HFF-Myc (cell line): ENCODE measurements at regions not wholly inside any gene's neighbourhood (a gene's known extent, or its start where the extent isn't known, plus 50 kb on each side); places are given as distances from the start of the nearest gene placed in this dataset.
"Not testable (repeated sequence)": the region's sequence is repeated elsewhere in the genome, so short reads cannot be mapped to it uniquely, and the experiment has no call there.

ENCODE experiments used
- DNase-seq: peaks from one replicate; pipeline ENCODE4 v3.0.0-alpha.2; 2011; ENCODE audit warnings: low read depth; ENCODE audit errors: extremely low read depth
- H3K4me3 ChIP-seq: replicated peaks from 2 replicates; pipeline ENCODE4 v1.5.1; 2011; ENCODE audit warnings: low read depth, mild to moderate bottlenecking, control low read depth, low read length
- CTCF ChIP-seq: IDR thresholded peaks from 2 replicates; pipeline ENCODE4 v1.5.1; 2012; ENCODE audit warnings: mild to moderate bottlenecking, low read depth, low read length, control low read depth; ENCODE audit errors: missing control alignments

DNA sequence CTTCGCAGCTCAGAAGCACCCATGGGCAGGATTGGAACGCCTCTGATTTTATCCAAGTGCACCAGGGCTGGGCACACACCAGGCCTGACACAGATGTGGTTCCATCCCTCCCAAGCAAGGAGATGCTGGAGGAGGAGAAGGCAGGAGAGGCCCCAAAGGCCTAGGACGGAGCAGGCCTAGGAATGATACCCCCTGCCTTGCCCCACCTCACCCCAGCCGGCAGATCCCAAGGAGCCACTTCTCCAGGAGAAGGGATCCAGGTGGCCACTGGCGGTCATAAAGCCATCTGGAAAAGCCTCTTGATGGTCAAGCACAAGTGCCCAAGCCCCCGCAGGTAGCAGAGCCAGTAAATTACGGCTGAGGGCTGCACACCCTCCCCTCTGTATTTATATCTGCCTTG, 211.8 kb downstream of the TBC1D2B start:
- no peak for DNase-seq
- H3K4me3 ChIP-seq, result no peak overlapping the region
- TF ChIP-seq CTCF, result no peak

DNA sequence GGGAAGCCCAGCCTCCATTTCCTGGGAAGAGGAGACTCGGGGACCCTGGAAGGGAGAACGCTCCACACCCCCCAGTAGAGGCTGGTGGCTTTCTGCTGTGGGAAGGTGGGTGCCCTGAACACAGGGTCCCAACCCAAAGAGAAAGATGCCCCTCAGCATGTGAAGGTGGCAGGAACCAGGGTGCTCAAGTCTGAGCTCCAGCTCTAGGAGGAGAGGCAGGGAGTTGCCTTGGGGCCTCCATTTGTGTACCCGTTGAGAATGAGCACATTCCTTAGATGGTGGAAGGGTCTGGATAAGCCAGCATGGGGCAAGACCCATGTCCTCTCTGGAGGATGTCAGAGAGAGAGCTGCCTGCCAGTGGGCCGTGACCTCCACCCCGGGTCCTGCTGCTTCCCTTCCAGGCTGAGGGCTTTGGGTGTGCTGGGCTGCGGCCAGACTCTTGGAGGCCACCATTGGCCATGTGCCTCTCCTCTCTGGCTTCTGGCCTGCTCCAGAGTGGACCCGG, 212.4 kb downstream of the TBC1D2B start:
- no peak overlapping the region for H3K4me3 ChIP-seq
- no peak for DNase-seq
- TF ChIP-seq CTCF, result no peak

GRCh38 chr15:77864211-77865105, 213.1 kb downstream of the TBC1D2B start:
- no peak for TF ChIP-seq CTCF
- no peak overlapping the region for H3K4me3 ChIP-seq
- DNase-seq, result no peak

- no peak for DNase-seq
- TF ChIP-seq CTCF, result no peak
- no peak overlapping the region for H3K4me3 ChIP-seq
Observed at GRCh38 chr15:77863491-77864105, 213.9 kb downstream of the TBC1D2B start.

GRCh38 chr15:77862651-77863104, 214.8 kb downstream of the TBC1D2B start:
- DNase-seq, result no peak
- no peak overlapping the region for H3K4me3 ChIP-seq
- TF ChIP-seq CTCF, result no peak

GRCh38 chr15:77861997-77862635, 215.4 kb downstream of the TBC1D2B start:
- H3K4me3 ChIP-seq, DNase-seq: not testable (repeated sequence)
